Mesenchymal stem cell (in vitro differentiated cells and primary cell): ENCODE measurements at regions not wholly inside any gene's neighbourhood (a gene's known extent, or its start where the extent isn't known, plus 50 kb on each side); places are given as distances from the start of the nearest gene placed in this dataset.
A peak's percentile ranks its signal among the peaks of the same experiment; 100 is the strongest.

Experiments
- DNase-seq: peaks from one replicate; pipeline ENCODE4 v3.0.0-alpha.2; 2013
- H2AFZ ChIP-seq: one replicate; pipeline ENCODE4 v1.6.1; 2013; ENCODE audit warnings: low read depth, mild to moderate bottlenecking, control low read depth, inconsistent platforms, low read length, moderate library complexity
- H2AK5ac ChIP-seq: 2 replicates; pipeline ENCODE4 v1.6.1; 2013; ENCODE audit warnings: low read length, moderate library complexity, mild to moderate bottlenecking, inconsistent platforms; ENCODE audit not compliant: severe bottlenecking
- H2BK120ac ChIP-seq: one replicate; pipeline ENCODE4 v1.6.1; 2013; ENCODE audit warnings: low read depth, mild to moderate bottlenecking, inconsistent platforms, low read length, moderate library complexity
- H2BK12ac ChIP-seq, 2 experiments: one replicate each; pipeline ENCODE4 v1.6.1; 2013; ENCODE audit warnings: inconsistent platforms in 2 of 2, low read length in 2 of 2, mild to moderate bottlenecking in 2 of 2, moderate library complexity in 2 of 2, control low read depth in 1 of 2
- H2BK15ac ChIP-seq: one replicate; pipeline ENCODE4 v1.6.1; 2013; ENCODE audit warnings: mild to moderate bottlenecking, low read depth, inconsistent platforms; ENCODE audit not compliant: poor library complexity, severe bottlenecking
- H2BK5ac ChIP-seq: 2 replicates; pipeline ENCODE4 v1.6.1; 2013; ENCODE audit warnings: low read depth, mild to moderate bottlenecking, low read length, control low read depth, inconsistent platforms; ENCODE audit not compliant: poor library complexity, severe bottlenecking
- H3K14ac ChIP-seq, 2 experiments: one replicate each; pipeline ENCODE4 v1.6.1; 2013; ENCODE audit warnings: inconsistent platforms in 2 of 2, low read length in 2 of 2, control low read depth in 1 of 2, mild to moderate bottlenecking in 1 of 2, moderate library complexity in 1 of 2
- H3K18ac ChIP-seq, 2 experiments: one replicate each; pipeline ENCODE4 v1.6.1; 2013; ENCODE audit warnings: inconsistent platforms in 2 of 2, low read length in 2 of 2, control low read depth in 1 of 2, low read depth in 1 of 2, mild to moderate bottlenecking in 1 of 2
- H3K23ac ChIP-seq, 2 experiments: one replicate each; pipeline ENCODE4 v1.6.1; 2013; ENCODE audit warnings: inconsistent platforms in 2 of 2, low read length in 2 of 2, mild to moderate bottlenecking in 2 of 2, moderate library complexity in 2 of 2, control low read depth in 1 of 2
- H3K27ac ChIP-seq: 2 replicates; pipeline ENCODE4 v1.5.1; 2013; ENCODE audit warnings: mild to moderate bottlenecking, moderate library complexity, low read length, control low read depth, inconsistent platforms; ENCODE audit not compliant: poor library complexity, severe bottlenecking
- H3K27me3 ChIP-seq, 2 experiments: 2 replicates each; pipeline versions ENCODE4 v1.6.1 to v1.7.0; 2013; ENCODE audit warnings: low read length in 2 of 2, mild to moderate bottlenecking in 2 of 2, moderate library complexity in 2 of 2, control low read depth in 1 of 2, inconsistent platforms in 1 of 2; ENCODE audit not compliant: control insufficient read depth in 1 of 2, insufficient read depth in 1 of 2
- H3K36me3 ChIP-seq, 2 experiments: 2 replicates each; pipeline versions ENCODE4 v1.6.1 to v1.7.0; 2013; ENCODE audit warnings: low read length in 2 of 2, control low read depth in 1 of 2, inconsistent platforms in 1 of 2, low read depth in 1 of 2, mild to moderate bottlenecking in 1 of 2; ENCODE audit not compliant: insufficient read depth in 2 of 2, control insufficient read depth in 1 of 2
- H3K4ac ChIP-seq, 2 experiments: one replicate each; pipeline ENCODE4 v1.6.1; 2013; ENCODE audit warnings: inconsistent platforms in 2 of 2, low read length in 2 of 2, mild to moderate bottlenecking in 2 of 2, moderate library complexity in 2 of 2, control low read depth in 1 of 2, low read depth in 1 of 2
- H3K4me1 ChIP-seq: 2 replicates; pipeline ENCODE4 v1.6.1; 2013; ENCODE audit warnings: low read depth, low read length, control low read depth; ENCODE audit not compliant: control insufficient read depth, insufficient read depth
- H3K4me2 ChIP-seq: 2 replicates; pipeline ENCODE4 v1.6.1; 2013; ENCODE audit warnings: low read length, mild to moderate bottlenecking, inconsistent platforms; ENCODE audit not compliant: poor library complexity, severe bottlenecking
- H3K4me3 ChIP-seq, 2 experiments: 2 replicates each; pipeline versions ENCODE4 v1.5.1 to v1.7.0; 2013; ENCODE audit warnings: low read length in 2 of 2, mild to moderate bottlenecking in 2 of 2, control low read depth in 1 of 2, low read depth in 1 of 2; ENCODE audit not compliant: insufficient read depth in 1 of 2
- H3K79me1 ChIP-seq: replicated peaks from 2 replicates; pipeline ENCODE4 v1.6.1; 2013; ENCODE audit warnings: mild to moderate bottlenecking, control low read depth, low read length, inconsistent platforms; ENCODE audit not compliant: poor library complexity, severe bottlenecking
- H3K9ac ChIP-seq: 2 replicates; pipeline ENCODE4 v1.7.0; 2013; ENCODE audit warnings: mild to moderate bottlenecking, low read length, moderate library complexity
- H3K9me3 ChIP-seq: 2 replicates; pipeline ENCODE4 v1.7.0; 2013; ENCODE audit warnings: mild to moderate bottlenecking, low read length; ENCODE audit not compliant: control insufficient read depth
- H4K8ac ChIP-seq: one replicate; pipeline ENCODE4 v1.6.1; 2013; ENCODE audit warnings: inconsistent platforms, mild to moderate bottlenecking, low read length, moderate library complexity
- H4K91ac ChIP-seq: one replicate; pipeline ENCODE4 v1.6.1; 2013; ENCODE audit warnings: mild to moderate bottlenecking, low read length, inconsistent platforms
- WGBS: methylation state at CpG from one replicate; pipeline ENCODE4 v1.1.7; 2013; ENCODE audit warnings: mixed read lengths; 5-methylcytosine and 5-hydroxymethylcytosine counted together

DNA sequence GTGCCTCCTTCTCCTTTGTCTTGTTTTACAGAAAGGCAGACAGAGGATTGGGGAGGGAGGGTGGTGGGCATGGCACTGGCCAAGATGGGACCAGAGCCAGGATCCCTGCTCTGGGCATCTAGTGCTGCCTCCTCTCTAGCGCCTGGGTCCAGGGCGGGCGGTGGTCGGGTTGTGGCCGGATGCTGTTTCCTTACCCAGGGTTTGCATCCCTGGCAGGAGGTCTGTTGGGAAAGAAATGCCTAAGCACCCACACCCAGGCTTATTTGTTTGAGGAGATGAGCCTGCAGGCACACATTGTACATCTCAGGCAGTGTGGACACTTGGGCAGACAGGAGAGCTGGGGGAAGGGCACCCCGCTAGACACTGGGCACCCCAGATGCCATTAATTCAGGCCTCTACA is 102.3 kb upstream of the PCBD1 start:
- Histone ChIP-seq H2BK120ac (no peak overlapping the region), H4K91ac (no peak overlapping the region), H3K27me3 (peaks cover 56 to 80% of the 10 kb centered on the region in 2 experiments), H3K23ac (no peak overlapping the region), H3K4ac (no peak overlapping the region), H3K9ac (no peak overlapping the region), H3K14ac (no peak overlapping the region), H2BK5ac (no peak overlapping the region), H3K9me3 (no peaks in the 10 kb centered on the region), H3K18ac (no peak overlapping the region), H4K8ac (no peak overlapping the region), H3K27ac (no peak overlapping the region), H3K36me3 (no peaks in the 10 kb centered on the region), H2AFZ (no peak overlapping the region), H2BK12ac (no peak overlapping the region), H3K4me3 (no peak overlapping the region), H3K79me1 (no peaks in the 10 kb centered on the region), H3K4me2 (no peak overlapping the region), H2AK5ac (no peak overlapping the region), H2BK15ac (no peak overlapping the region), H3K4me1 (no peaks in the 10 kb centered on the region)
- no peak for DNase-seq
- WGBS, result 94% methylated on average over 6 of the region's 6 CpGs

DNA sequence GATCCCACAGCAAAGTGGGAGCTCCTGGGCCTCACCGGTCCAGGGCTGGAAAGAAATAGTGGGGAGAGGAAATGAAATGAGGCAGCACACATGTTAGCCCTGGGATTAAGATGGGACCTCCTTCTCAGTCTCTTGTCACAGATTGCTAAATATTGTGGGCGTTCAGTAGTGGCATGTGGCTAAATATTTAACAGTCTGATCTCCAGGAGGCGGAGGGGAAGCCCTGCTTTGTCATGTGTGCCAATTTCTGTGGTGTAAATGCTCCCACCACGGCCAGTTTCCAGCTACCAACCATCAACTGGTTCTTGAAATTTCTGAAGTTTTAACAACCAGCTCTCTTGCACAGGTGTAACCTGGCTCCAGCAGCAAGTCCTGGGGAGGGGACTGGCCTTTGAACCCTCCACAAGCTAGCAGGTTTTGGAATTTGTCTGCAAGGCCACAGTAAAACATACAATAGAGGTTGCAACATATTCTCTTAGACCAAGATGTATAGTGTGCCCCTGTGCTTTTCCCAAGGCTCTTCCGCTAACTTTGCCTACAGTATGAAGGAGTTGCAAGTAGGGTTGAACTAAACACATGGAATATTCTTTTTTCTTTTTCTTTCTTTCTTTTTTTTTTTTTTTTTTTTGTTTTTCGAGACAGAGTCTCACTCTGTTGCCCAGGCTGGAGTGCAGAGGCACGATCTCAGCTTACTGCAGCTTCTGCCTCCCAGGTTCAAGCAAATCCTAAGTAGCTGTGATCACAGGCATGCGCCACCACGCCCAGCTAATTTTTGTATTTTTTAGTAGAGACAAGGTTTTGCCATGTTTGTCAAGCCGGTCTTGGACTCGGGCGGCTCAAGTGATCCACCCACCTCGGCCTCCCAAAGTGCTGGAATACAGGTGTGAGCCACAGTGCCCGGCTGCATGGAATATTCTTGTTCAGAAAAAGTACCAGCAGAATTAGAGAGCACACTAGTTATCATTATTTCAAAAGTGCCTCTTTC is 103.1 kb upstream of the PCBD1 start:
- Histone ChIP-seq H3K9me3 (no peaks in the 10 kb centered on the region), H3K4me1 (no peaks in the 10 kb centered on the region), H3K27ac (no peak overlapping the region), H2BK5ac (no peak overlapping the region), H3K79me1 (no peaks in the 10 kb centered on the region), H3K18ac (no peak overlapping the region), H3K23ac (no peak overlapping the region), H3K4ac (no peak overlapping the region), H2AK5ac (no peak overlapping the region), H2BK12ac (no peak overlapping the region), H4K8ac (no peak overlapping the region), H2BK15ac (no peak overlapping the region), H3K36me3 (no peaks in the 10 kb centered on the region), H3K4me3 (no peak overlapping the region), H3K14ac (no peak overlapping the region), H3K9ac (no peak overlapping the region), H3K4me2 (no peak overlapping the region), H2BK120ac (no peak overlapping the region), H2AFZ (no peak overlapping the region), H4K91ac (no peak overlapping the region), H3K27me3 (peaks cover 62 to 80% of the 10 kb centered on the region in 2 experiments)
- 81% methylated on average over 13 of the region's 14 CpGs for WGBS
- no peak for DNase-seq

GRCh38 chr10:70992436-70992835 is 104.1 kb upstream of the PCBD1 start:
- Histone ChIP-seq H3K4me3 (peak overlapping the region in 1 of 2 experiments; percentile 34), H3K9ac (no peak overlapping the region), H3K4ac (no peak overlapping the region), H3K36me3 (no peaks in the 10 kb centered on the region), H2BK5ac (no peak overlapping the region), H3K79me1 (no peaks in the 10 kb centered on the region), H3K14ac (no peak overlapping the region), H3K27ac (no peak overlapping the region), H3K23ac (peak overlapping the region in 1 of 2 experiments; percentile 9), H3K4me2 (no peak overlapping the region), H2AFZ (no peak overlapping the region), H2BK120ac (no peak overlapping the region), H3K27me3 (peaks cover 67 to 82% of the 10 kb centered on the region in 2 experiments), H4K91ac (no peak overlapping the region), H3K4me1 (no peaks in the 10 kb centered on the region), H3K18ac (no peak overlapping the region), H3K9me3 (no peaks in the 10 kb centered on the region), H2BK12ac (no peak overlapping the region), H2BK15ac (no peak overlapping the region), H2AK5ac (no peak overlapping the region), H4K8ac (no peak overlapping the region)
- no peak for DNase-seq
- 85% methylated on average over 8 of the region's 8 CpGs for WGBS

DNA sequence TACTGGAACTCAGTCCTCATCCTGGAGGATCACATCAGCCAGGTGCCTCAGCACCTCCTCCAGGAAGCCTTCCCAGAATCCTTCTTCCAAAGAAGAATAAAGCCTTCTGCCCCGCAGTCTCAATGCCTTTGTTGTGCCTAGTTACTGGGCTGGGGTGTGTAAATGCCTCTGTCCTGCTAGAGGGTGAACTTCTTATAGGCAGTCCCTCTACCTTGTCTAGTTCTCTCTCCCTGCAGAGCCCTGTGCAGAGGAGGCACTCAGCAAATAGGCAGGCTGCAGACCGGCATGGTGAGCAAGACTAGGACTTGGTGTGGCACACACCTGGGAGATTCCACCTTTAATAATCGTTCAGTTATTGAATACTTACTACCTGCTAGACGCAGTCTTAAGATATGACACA is 104.7 kb upstream of the PCBD1 start:
- Histone ChIP-seq H3K27ac (no peak overlapping the region), H3K36me3 (no peaks in the 10 kb centered on the region)
- 84% methylated on average over 4 of the region's 4 CpGs for WGBS

More for the DNA sequence above, 104.7 kb upstream of the PCBD1 start:
- Histone ChIP-seq H3K9me3 (no peaks in the 10 kb centered on the region), H2AFZ (no peak overlapping the region), H3K23ac (no peak overlapping the region), H2AK5ac (no peak overlapping the region), H3K9ac (no peak overlapping the region), H3K4me1 (no peaks in the 10 kb centered on the region), H4K91ac (no peak overlapping the region), H2BK15ac (no peak overlapping the region), H3K27me3 (peaks cover 69 to 83% of the 10 kb centered on the region in 2 experiments), H3K4me2 (no peak overlapping the region), H2BK12ac (no peak overlapping the region), H3K18ac (no peak overlapping the region), H3K4ac (no peak overlapping the region), H3K14ac (no peak overlapping the region), H4K8ac (no peak overlapping the region), H2BK120ac (no peak overlapping the region), H3K79me1 (no peaks in the 10 kb centered on the region), H2BK5ac (no peak overlapping the region), H3K4me3 (no peak overlapping the region)
- no peak for DNase-seq
